ENCODE measurements at regions not wholly inside any gene's neighbourhood (a gene's known extent, or its start where the extent isn't known, plus 50 kb on each side); places are given as distances from the start of the nearest gene placed in this dataset.

DNA sequence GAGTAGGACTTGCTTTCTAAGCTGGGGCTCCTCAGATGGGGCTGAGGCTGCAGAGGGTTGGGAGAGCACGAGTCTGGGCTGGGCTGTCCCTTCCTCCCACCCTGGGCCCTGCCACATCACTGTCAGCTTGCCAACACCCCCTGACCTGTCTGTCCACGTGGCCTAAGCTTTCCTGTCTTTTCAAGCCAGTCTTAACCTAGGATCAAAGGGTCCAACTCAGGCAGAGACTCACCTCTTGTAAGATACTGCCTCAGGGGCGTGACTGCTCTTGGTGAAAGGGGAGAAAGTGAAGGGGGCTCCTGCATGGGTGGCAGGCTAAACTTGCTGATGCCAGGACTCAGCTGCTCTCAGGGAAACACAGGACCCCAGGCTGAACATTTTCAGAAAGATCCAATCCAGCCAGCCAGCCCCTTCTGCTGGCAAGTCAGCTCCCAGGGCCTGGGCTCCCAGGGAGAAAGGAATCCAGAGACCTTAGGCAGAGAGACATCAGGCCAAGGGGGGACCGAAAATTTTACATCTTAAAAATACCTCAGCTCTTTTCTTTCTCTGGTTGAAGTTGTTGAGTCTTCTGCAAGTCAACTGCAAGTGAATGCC lies 144.2 kb upstream of the ID2 start:
- Mint-ChIP-seq H3K27ac (peak overlapping the region in 1 of 6 donors; percentile 11), H3K36me3 (peaks cover 3 to 4% of the 10 kb centered on the region in 2 donors), H3K27me3 (peaks cover 58 to 91% (median 86%) of the 10 kb centered on the region in 3 donors), H3K4me3 (no peak overlapping the region), H3K9me3 (peaks cover 0 to 10% (median 3%) of the 10 kb centered on the region in 7 donors), H3K4me1 (peaks cover 27 to 39% (median 34%) of the 10 kb centered on the region in 3 donors)
- no peak for ATAC-seq (ENCODE audit: low read depth in 2 of 2)
- DNase-seq, result no peak

DNA sequence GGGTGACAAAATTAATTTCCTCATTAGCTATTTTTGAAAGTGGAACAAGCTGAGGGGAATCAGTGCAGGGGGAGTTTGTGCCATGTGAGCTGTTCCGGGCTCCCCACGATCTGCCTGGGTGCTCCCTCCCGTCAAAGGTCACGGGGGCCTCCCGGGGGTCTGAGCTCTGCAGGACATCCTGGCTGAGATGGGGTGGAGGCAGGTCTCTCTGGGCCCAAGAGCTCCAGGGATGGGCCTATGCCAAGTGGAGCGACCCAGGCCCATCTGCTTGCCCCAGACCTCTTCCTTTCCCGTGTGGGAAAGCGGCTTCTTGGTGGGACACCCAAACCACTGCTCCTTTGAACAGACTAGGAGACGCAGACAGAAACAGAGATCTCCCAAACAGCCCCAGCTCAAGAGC lies 143.3 kb upstream of the ID2 start:
- H3K27me3 Mint-ChIP-seq, result peaks cover 59 to 89% (median 82%) of the 10 kb centered on the region in 3 donors
- H3K27ac Mint-ChIP-seq, result peak overlapping the region in 1 of 6 donors; percentile 11
- peaks cover 29 to 48% (median 40%) of the 10 kb centered on the region in 3 donors for H3K4me1 Mint-ChIP-seq
- no peak for ATAC-seq (ENCODE audit: low read depth in 2 of 2)
- H3K4me3 Mint-ChIP-seq, result no peak overlapping the region
- H3K9me3 Mint-ChIP-seq, result peaks cover 0 to 3% (median 0%) of the 10 kb centered on the region in 7 donors
- DNase-seq, result no peak
- no peaks in the 10 kb centered on the region for H3K36me3 Mint-ChIP-seq

DNA sequence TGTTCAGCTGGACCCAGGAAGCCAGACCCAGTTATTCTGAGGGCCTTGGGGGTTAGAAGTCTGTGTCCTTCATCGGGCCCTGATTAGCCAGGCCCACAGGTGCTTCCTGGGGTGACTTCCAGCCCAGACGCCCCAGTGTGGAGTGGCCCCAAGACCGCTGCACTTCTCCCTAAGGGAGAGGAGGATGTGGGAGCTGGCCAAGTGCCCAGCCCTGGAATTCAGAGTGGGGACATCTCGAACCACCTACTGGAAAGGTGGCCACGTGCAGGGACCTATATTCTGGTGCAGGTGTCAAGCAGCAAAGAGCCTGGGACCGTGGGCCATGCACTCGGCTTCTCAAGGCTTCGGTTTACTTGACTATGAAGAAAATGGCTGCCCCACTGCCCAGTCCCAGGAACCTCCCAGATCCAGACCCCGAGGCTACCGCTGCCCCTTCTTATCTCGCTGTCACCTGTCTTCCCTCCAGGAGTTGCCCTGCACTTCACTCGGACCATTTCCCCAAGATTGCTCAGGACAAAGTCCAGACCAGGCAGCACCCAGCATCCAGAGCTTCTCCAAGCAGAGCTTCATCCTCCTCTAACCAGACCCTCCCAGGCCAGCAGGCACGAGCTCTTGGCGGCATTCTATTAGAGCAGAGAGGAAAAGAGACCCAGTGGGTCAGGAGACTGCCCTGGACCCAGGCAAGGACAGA lies 142.8 kb upstream of the ID2 start:
- no peaks in the 10 kb centered on the region for H3K36me3 Mint-ChIP-seq
- H3K9me3 Mint-ChIP-seq, result no peaks in the 10 kb centered on the region
- ATAC-seq (ENCODE audit: low read depth in 2 of 2), result no peak
- H3K4me3 Mint-ChIP-seq, result peak overlapping the region in 1 of 8 donors; percentile 33
- H3K27ac Mint-ChIP-seq, result peak overlapping the region in 1 of 6 donors; percentile 14
- H3K4me1 Mint-ChIP-seq, result peaks cover 33 to 52% (median 44%) of the 10 kb centered on the region in 3 donors
- no peak for DNase-seq
- peaks cover 61 to 89% (median 77%) of the 10 kb centered on the region in 3 donors for H3K27me3 Mint-ChIP-seq

DNA sequence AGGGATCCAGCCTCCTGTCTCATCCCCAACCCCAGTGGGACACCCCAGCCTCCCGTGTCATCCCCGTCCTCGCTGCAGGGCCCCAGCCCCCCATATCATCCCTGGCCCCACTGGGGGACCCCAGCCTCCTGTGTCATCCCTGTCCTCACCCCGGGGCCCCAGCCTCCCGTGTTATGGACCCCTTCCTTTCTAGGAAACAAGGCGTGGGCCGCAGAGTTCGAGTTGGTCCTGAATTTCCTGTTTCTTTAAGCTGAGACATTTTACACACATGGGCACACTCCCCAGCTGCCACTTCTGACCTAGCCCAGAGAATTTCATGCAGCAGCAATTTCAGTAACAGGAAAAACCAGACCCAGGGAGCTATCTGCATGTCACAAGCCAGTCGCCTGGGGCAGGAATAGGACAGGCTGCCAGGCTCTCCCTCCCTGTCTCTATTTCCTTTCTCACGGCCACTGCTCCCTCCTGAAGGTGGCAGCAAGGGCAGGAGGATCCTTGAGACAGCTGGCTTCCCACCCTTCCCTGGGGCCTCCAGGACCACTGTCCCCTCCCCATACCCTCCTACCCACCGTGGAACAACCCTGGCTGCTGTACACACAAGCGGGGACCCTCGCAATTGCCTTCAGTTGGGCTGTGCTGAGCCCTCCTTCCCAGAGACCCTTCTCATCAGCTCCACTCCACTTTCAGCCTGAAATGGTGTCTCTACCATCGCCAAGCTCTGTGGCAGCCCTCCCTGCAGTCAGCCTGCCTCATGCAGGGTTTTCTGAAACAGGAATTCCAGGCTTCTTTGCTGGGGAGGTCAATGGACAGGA lies 141.9 kb upstream of the ID2 start:
- peaks cover 37 to 59% (median 49%) of the 10 kb centered on the region in 3 donors for H3K4me1 Mint-ChIP-seq
- peaks cover 69 to 89% (median 83%) of the 10 kb centered on the region in 3 donors for H3K27me3 Mint-ChIP-seq
- no peaks in the 10 kb centered on the region for H3K9me3 Mint-ChIP-seq
- peak overlapping the region in 1 of 8 donors; percentile 66 for H3K4me3 Mint-ChIP-seq
- DNase-seq, result no peak
- H3K36me3 Mint-ChIP-seq, result no peaks in the 10 kb centered on the region
- ATAC-seq (ENCODE audit: low read depth in 2 of 2), result no peak
- H3K27ac Mint-ChIP-seq, result no peak overlapping the region

DNA sequence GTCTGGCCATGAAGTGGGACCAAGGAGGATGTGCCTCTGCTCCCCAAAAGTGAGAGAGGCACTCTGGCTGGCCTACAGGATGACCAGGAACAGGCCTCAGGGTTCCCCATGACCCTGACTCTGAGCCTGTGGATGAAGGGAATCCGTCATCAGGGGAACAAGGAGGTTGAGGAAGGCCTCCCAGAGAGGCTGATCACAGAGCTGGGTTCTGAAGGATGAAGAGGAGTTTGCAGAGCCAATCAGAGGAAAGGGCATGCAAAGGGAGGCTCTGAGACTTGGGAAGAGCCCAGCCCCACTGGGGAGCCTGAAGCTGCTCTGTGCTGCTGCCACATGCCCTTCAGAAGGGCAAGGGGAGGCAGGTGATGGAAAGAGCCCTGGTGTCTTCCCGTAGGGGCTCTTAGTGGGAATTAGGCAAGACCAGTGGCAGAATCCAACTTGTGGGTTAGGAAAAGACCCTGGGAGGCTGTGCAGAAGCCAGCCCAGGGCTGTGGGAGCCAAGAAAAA lies 141.3 kb upstream of the ID2 start:
- Mint-ChIP-seq H3K27me3 (peaks cover 74 to 87% (median 83%) of the 10 kb centered on the region in 3 donors), H3K4me3 (no peak overlapping the region), H3K9me3 (no peaks in the 10 kb centered on the region), H3K27ac (no peak overlapping the region), H3K36me3 (no peaks in the 10 kb centered on the region), H3K4me1 (peaks cover 37 to 56% (median 55%) of the 10 kb centered on the region in 3 donors)
- no peak for DNase-seq
- no peak for ATAC-seq (ENCODE audit: low read depth in 2 of 2)

DNA sequence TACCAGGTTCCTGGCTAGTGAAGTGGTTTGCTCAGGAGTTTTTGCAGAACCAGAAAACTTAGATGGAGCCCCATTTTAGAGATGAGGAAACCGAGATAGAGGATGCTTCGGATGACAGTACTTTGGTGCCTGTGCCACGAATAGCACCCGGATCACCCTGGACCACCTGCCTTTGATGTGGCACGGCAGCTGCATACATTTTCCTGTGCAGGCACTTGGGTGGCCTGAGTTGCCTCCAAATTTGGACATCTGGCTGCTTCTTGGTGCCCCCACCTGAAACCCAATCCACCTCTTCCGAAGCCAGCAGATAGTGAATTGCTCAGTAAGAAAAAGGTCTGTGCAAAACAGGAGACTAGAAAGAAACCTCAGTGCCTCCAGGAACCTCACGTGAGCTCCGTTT lies 140.6 kb upstream of the ID2 start:
- no peaks in the 10 kb centered on the region for H3K9me3 Mint-ChIP-seq
- DNase-seq (no peak), ATAC-seq (ENCODE audit: low read depth in 2 of 2) (no peak)
- H3K4me1 Mint-ChIP-seq, result peaks cover 31 to 51% (median 50%) of the 10 kb centered on the region in 3 donors
- H3K4me3 Mint-ChIP-seq, result no peak overlapping the region
- no peaks in the 10 kb centered on the region for H3K36me3 Mint-ChIP-seq
- H3K27me3 Mint-ChIP-seq, result peaks cover 77 to 85% (median 79%) of the 10 kb centered on the region in 3 donors
- no peak overlapping the region for H3K27ac Mint-ChIP-seq

DNA sequence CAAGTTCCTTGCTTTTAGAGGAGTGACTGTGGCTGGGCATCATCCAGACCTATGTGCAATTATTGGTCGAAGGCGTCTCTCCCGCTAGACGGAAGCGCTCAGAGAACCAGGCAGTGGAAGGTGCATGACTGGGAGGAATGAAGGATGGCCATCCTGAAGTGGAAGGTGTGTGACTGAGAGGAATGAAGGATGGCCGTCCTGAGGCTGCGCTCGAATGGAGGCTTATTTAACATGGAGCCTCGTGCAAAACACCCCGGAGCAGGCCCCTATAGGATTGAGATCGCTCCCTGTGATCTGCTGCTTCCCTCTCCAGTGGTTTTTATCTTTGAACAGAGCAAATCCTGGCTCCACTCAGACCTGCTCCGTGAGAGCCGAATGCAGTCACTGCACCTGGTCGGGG lies 140.2 kb upstream of the ID2 start:
- Mint-ChIP-seq H3K4me1 (peaks cover 28 to 48% (median 46%) of the 10 kb centered on the region in 3 donors), H3K27me3 (peaks cover 77 to 85% (median 78%) of the 10 kb centered on the region in 3 donors), H3K9me3 (no peaks in the 10 kb centered on the region), H3K4me3 (no peak overlapping the region), H3K36me3 (no peaks in the 10 kb centered on the region), H3K27ac (no peak overlapping the region)
- no peak for ATAC-seq (ENCODE audit: low read depth in 2 of 2)
- no peak for DNase-seq

DNA sequence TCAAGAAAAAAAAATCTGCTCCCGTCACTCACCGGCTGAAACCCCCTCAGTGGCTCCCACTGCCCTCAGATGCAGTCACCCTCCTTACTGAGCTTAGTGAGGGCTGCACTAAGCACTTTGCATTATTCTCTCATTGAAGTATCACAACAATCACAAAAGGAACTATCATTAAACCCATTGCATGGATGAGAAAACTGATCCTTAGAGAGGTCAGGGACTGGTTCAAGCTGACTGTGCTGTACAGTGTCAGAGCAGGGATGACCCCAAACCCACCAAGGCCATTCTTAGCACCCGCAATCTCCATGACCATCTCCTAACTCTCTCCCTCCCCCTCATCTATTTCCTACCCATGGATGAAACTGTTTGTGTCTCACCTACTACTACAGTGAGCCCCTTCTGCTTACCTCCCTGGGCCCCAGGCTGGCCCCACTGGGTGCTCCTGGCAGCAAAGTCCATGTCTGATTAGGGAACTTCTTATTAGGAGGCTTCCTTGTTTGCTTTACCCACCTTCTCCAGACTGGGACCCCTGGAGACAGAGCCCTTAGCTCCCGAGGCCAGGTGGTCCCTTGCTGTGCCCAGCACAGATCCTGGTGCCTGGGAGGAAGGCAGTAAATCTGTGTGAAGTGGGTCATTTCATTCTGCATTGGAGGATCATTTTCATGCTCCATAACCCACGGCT lies 139.3 kb upstream of the ID2 start:
- Mint-ChIP-seq H3K27ac (peak overlapping the region in 1 of 6 donors; percentile 39), H3K4me1 (peaks cover 28 to 46% (median 45%) of the 10 kb centered on the region in 3 donors), H3K9me3 (no peaks in the 10 kb centered on the region), H3K36me3 (no peaks in the 10 kb centered on the region), H3K27me3 (peaks cover 77 to 85% (median 80%) of the 10 kb centered on the region in 3 donors), H3K4me3 (peak overlapping the region in 2 of 8 donors; percentile 32 to 84)
- ATAC-seq (ENCODE audit: low read depth in 2 of 2) (no peak), DNase-seq (no peak)

DNA sequence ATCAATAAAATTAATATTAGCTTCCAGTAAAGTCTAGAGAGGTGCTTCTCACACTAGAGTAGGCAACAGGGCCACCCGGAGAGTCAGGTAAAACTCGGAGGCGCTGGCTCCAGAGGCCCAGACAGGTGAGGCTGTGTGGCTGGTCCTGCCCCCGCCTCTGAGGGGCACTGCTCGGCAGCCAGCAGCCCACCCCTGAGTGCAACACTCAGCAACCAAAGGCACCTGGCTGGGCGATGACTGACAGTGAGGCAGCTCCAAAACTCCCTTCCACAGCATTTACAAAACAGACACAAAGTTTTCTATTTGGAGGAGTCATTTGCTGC lies 138.8 kb upstream of the ID2 start:
- ATAC-seq (ENCODE audit: low read depth in 2 of 2), result peak; percentile 0 to 4

DNA sequence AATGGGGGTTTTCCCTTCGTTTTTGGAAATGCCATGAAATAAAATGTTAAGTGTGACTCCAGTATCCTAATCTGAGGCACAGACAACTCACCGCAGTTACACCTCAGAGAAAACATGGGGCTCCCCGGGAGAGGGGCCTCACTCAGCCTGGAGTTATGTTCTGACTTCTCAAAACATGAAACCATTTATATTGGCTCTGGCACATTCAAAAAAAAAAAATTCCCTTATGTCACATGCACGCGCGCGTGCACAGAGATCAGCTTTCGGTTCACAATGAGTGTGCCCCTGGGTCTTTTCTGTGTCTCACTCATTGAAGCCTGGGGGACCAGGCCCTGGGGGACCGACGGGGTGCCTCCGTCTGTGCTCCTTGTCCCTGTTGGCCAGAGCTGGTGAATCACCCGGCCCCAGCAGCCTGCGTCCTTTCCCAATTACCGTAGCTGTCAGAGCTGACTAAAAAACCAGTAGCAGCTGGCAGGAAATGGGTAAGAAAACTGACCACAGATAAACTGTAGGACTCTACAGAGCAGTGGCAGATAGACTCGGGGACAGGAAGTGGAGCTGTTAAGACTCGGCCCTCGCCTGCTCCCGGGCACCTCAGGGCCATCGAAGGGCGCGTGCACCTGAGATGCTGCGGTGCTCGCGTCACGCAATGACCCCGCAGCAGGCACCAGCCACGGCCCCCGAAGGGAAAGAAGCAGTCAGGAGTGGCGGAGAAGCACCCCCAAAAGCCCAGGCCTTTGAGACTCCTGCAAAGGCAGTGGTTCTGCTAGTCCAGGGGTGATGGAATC lies 138.3 kb upstream of the ID2 start:
- Mint-ChIP-seq H3K36me3 (peaks cover 0 to 8% of the 10 kb centered on the region in 2 donors), H3K27ac (peak overlapping the region in 5 of 6 donors; percentile 25 to 86 (median 81)), H3K4me1 (peaks cover 21 to 42% (median 41%) of the 10 kb centered on the region in 3 donors), H3K9me3 (no peaks in the 10 kb centered on the region), H3K27me3 (peaks cover 76 to 85% (median 83%) of the 10 kb centered on the region in 3 donors), H3K4me3 (peak overlapping the region; percentile 1 to 90 (median 74))
- ATAC-seq (ENCODE audit: low read depth in 2 of 2), result peak; percentile 44 to 62
- peak; percentile 22 for DNase-seq

More for the DNA sequence above, 138.8 kb upstream of the ID2 start:
- Mint-ChIP-seq H3K27me3 (peaks cover 77 to 86% (median 84%) of the 10 kb centered on the region in 3 donors), H3K4me3 (peak overlapping the region in 4 of 8 donors; percentile 16 to 90 (median 82)), H3K9me3 (no peaks in the 10 kb centered on the region), H3K27ac (peak overlapping the region in 1 of 6 donors; percentile 39), H3K4me1 (peaks cover 26 to 45% (median 45%) of the 10 kb centered on the region in 3 donors), H3K36me3 (peaks cover 0 to 5% of the 10 kb centered on the region in 2 donors)
- no peak for DNase-seq

DNA sequence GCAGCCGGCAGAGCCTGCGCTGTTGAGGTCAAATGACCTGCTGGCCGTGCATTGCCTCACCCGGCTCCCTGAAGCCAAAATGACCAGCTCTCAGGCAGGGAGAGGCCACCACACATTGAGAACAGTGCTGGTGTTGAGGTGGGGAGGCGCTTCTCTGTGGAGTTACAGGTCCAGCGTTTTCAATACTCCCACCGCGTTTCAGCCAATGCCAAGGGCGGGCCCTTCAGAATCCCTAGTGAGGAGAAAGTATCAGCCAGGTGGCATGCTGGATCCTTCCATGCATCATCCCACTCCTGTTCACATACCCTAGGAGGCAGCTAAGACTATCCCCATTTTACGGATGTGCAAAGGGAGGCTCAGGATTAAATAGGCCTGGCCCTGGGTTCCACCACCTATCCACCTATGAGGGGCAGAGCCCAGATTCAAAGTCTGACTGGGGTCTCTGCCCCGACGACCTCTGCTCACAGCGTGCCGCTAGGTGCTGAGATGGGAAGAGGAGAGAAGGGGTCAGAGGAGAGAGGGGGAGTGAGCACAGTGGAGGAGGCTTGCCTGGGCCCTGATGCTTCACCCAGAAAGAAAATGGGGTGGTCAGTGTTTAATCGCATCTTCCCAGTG lies 137.6 kb upstream of the ID2 start:
- peak overlapping the region in 3 of 8 donors; percentile 1 to 60 (median 6) for H3K4me3 Mint-ChIP-seq
- H3K9me3 Mint-ChIP-seq, result no peaks in the 10 kb centered on the region
- peaks cover 0 to 8% of the 10 kb centered on the region in 2 donors for H3K36me3 Mint-ChIP-seq
- H3K27me3 Mint-ChIP-seq, result peaks cover 76 to 87% (median 86%) of the 10 kb centered on the region in 3 donors
- H3K4me1 Mint-ChIP-seq, result peaks cover 21 to 40% (median 38%) of the 10 kb centered on the region in 3 donors
- ATAC-seq (ENCODE audit: low read depth in 2 of 2) (no peak), DNase-seq (no peak)
- peak overlapping the region in 3 of 6 donors; percentile 53 to 85 (median 84) for H3K27ac Mint-ChIP-seq
